ENCODE measurements at regions not wholly inside any gene's neighbourhood (a gene's known extent, or its start where the extent isn't known, plus 50 kb on each side); places are given as distances from the start of the nearest gene placed in this dataset.
"Not testable (repeated sequence)": the region's sequence is repeated elsewhere in the genome, so short reads cannot be mapped to it uniquely, and the experiment has no call there.

DNA sequence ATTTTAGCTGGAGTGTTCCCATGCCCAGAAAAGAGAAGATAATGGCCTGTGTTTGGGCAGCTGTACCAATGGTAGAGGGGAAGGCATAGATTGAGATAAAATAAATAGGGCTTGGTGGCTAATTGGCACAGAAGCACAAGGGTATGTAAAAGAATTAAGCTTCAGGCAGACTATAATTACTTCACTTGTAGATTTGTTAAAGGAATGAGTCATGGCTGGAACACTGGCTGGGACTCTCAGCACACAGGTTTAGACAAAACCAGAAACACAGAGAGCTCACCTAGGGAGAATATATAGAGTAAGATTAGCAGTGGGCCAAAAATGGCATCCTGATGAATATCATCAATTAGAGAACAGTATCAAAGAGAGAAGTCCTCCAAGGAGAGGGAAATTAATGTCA, 198.3 kb upstream of the FIGN start:
- H3K27ac Mint-ChIP-seq: no peak overlapping the region
- no peaks in the 10 kb centered on the region for H3K36me3 Mint-ChIP-seq (ENCODE audit: low read depth)
- no peak overlapping the region for H3K4me3 ChIP-seq (ENCODE audit: low read length)
- H3K9ac ChIP-seq (ENCODE audit: extremely low read depth, low read length, poor library complexity, severe bottlenecking): no peak overlapping the region
- no peaks in the 10 kb centered on the region for H3K27me3 Mint-ChIP-seq (ENCODE audit: insufficient read depth)
- DNase-seq: no peak
- H3K4me1 ChIP-seq (ENCODE audit: control insufficient read depth, insufficient read depth, low read length): no peaks in the 10 kb centered on the region
- no peaks in the 10 kb centered on the region for H3K4me1 Mint-ChIP-seq
- TF ChIP-seq, protein P1, sequence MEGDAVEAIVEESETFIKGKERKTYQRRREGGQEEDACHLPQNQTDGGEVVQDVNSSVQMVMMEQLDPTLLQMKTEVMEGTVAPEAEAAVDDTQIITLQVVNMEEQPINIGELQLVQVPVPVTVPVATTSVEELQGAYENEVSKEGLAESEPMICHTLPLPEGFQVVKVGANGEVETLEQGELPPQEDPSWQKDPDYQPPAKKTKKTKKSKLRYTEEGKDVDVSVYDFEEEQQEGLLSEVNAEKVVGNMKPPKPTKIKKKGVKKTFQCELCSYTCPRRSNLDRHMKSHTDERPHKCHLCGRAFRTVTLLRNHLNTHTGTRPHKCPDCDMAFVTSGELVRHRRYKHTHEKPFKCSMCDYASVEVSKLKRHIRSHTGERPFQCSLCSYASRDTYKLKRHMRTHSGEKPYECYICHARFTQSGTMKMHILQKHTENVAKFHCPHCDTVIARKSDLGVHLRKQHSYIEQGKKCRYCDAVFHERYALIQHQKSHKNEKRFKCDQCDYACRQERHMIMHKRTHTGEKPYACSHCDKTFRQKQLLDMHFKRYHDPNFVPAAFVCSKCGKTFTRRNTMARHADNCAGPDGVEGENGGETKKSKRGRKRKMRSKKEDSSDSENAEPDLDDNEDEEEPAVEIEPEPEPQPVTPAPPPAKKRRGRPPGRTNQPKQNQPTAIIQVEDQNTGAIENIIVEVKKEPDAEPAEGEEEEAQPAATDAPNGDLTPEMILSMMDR (conservative IDR thresholded peaks at IDR 0.05): no peak
- no peaks in the 10 kb centered on the region for H3K27me3 ChIP-seq (ENCODE audit: control insufficient read depth, insufficient read depth, low read length, poor library complexity, severe bottlenecking)
- H3K4me3 Mint-ChIP-seq: no peak overlapping the region
- no peaks in the 10 kb centered on the region for H3K9me3 ChIP-seq (ENCODE audit: control insufficient read depth, low read length)
- H3K27ac ChIP-seq (ENCODE audit: low read depth, low read length): no peak overlapping the region
- H3K9me3 Mint-ChIP-seq: no peaks in the 10 kb centered on the region
- no peaks in the 10 kb centered on the region for H3K36me3 ChIP-seq (ENCODE audit: control insufficient read depth, insufficient read depth, low read length)

DNA sequence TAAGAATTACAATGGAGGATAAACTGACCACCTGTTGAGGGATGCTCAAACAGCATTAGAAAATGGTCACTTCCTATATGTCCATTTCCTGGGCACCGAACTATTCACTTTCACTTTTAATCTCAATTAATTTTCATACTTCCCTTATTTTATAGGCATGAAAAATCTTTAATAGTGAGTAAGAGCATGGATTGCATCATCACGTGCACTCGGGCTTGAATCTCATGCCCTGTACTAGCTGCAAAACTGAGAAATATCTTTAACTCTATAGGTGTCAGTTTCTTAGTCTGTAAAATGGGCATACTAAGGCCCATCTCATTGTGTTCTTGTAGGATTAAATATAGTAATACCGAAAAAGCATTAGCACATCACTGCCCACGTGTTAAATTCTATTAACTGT, 183.9 kb upstream of the FIGN start:
- no peaks in the 10 kb centered on the region for H3K9me3 Mint-ChIP-seq
- H3K4me3 Mint-ChIP-seq: no peak overlapping the region
- Histone ChIP-seq H3K4me1 (ENCODE audit: control insufficient read depth, insufficient read depth, low read length) (no peaks in the 10 kb centered on the region), H3K4me3 (ENCODE audit: low read length) (no peak overlapping the region), H3K27me3 (ENCODE audit: control insufficient read depth, insufficient read depth, low read length, poor library complexity, severe bottlenecking) (no peaks in the 10 kb centered on the region), H3K9ac (ENCODE audit: extremely low read depth, low read length, poor library complexity, severe bottlenecking) (no peak overlapping the region), H3K36me3 (ENCODE audit: control insufficient read depth, insufficient read depth, low read length) (no peaks in the 10 kb centered on the region), H3K9me3 (ENCODE audit: control insufficient read depth, low read length) (no peaks in the 10 kb centered on the region), H3K27ac (ENCODE audit: low read depth, low read length) (no peak overlapping the region)
- H3K4me1 Mint-ChIP-seq: no peaks in the 10 kb centered on the region
- no peak for DNase-seq
- H3K36me3 Mint-ChIP-seq (ENCODE audit: low read depth): no peaks in the 10 kb centered on the region
- TF ChIP-seq, protein P1 (conservative IDR thresholded peaks at IDR 0.05): no peak
- H3K27ac Mint-ChIP-seq: no peak overlapping the region
- no peaks in the 10 kb centered on the region for H3K27me3 Mint-ChIP-seq (ENCODE audit: insufficient read depth)
- 91 to 94% methylated on average over 2 to 5 of the region's 5 CpGs for WGBS, 2 experiments (ENCODE audit: insufficient coverage in 1 of 2, insufficient read length in 1 of 2)

DNA sequence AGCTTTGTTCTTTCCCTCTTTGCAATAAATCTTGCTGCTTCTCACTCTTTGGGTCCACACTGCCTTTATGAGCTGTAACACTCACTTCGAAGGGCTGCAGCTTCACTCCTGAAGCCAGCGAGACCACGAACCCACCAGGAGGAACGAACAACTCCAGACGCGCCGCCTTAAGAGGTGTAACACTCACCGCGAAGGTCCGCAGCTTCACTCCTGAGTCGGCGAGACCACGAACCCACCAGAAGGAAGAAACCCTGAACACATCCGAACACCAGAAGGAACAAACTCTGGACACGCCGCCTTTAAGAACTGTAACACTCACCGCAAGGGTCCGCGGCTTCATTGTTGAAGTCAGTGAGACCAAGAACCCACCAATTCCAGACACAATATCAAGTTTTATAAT, 178.7 kb upstream of the FIGN start:
- H3K36me3 Mint-ChIP-seq (ENCODE audit: low read depth); H3K27me3 Mint-ChIP-seq (ENCODE audit: insufficient read depth); H3K27ac ChIP-seq (ENCODE audit: low read depth, low read length); H3K4me3 Mint-ChIP-seq; H3K9ac ChIP-seq (ENCODE audit: extremely low read depth, low read length, poor library complexity, severe bottlenecking); H3K4me3 ChIP-seq (ENCODE audit: low read length); H3K4me1 ChIP-seq (ENCODE audit: control insufficient read depth, insufficient read depth, low read length); H3K36me3 ChIP-seq (ENCODE audit: control insufficient read depth, insufficient read depth, low read length); DNase-seq; H3K27me3 ChIP-seq (ENCODE audit: control insufficient read depth, insufficient read depth, low read length, poor library complexity, severe bottlenecking); H3K27ac Mint-ChIP-seq; H3K4me1 Mint-ChIP-seq; H3K9me3 ChIP-seq (ENCODE audit: control insufficient read depth, low read length): not testable (repeated sequence)
- peaks cover 14% of the 10 kb centered on the region for H3K9me3 Mint-ChIP-seq
- 94 to 100% methylated on average over 2 to 19 of the region's 19 CpGs for WGBS, 2 experiments (ENCODE audit: insufficient coverage in 1 of 2, insufficient read length in 1 of 2)

DNA sequence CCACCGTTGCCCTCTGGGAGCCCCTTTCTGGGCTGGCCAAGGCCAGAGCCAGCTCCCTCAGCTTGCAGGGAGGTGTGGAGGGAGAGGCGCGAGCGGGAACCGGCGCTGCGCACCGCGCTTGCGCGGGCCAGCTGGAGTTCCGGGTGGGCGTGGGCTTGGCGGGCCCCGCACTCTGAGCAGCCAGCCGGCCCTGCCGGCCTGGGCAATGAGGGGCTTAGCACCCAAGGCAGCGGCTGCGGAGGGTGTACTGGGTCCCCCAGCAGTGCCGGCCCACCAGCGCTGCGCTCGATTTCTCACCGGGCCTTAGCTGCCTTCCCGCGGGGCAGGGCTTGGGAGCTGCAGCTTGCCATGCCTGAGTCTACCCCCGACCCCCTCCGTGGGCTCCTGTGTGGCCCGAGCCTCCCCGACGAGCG, 177.7 kb upstream of the FIGN start:
- H3K27ac ChIP-seq (ENCODE audit: low read depth, low read length); H3K4me3 Mint-ChIP-seq; H3K27ac Mint-ChIP-seq; H3K9ac ChIP-seq (ENCODE audit: extremely low read depth, low read length, poor library complexity, severe bottlenecking); H3K4me1 ChIP-seq (ENCODE audit: control insufficient read depth, insufficient read depth, low read length); H3K27me3 ChIP-seq (ENCODE audit: control insufficient read depth, insufficient read depth, low read length, poor library complexity, severe bottlenecking); H3K4me1 Mint-ChIP-seq; H3K9me3 ChIP-seq (ENCODE audit: control insufficient read depth, low read length); DNase-seq; H3K27me3 Mint-ChIP-seq (ENCODE audit: insufficient read depth); H3K36me3 ChIP-seq (ENCODE audit: control insufficient read depth, insufficient read depth, low read length); H3K36me3 Mint-ChIP-seq (ENCODE audit: low read depth); H3K4me3 ChIP-seq (ENCODE audit: low read length): not testable (repeated sequence)
- peaks cover 14% of the 10 kb centered on the region for H3K9me3 Mint-ChIP-seq
- WGBS, 2 experiments (ENCODE audit: insufficient coverage in 1 of 2, insufficient read length in 1 of 2): 95 to 97% methylated on average over 13 to 32 of the region's 32 CpGs

Measured in endodermal cell (in vitro differentiated cells).